BE2C (cell line): ENCODE measurements at regions not wholly inside any gene's neighbourhood (a gene's known extent, or its start where the extent isn't known, plus 50 kb on each side); places are given as distances from the start of the nearest gene placed in this dataset.
"Not testable (repeated sequence)": the region's sequence is repeated elsewhere in the genome, so short reads cannot be mapped to it uniquely, and the experiment has no call there.

ENCODE experiments used
- DNase-seq: peaks from one replicate; pipeline ENCODE4 v3.0.0-alpha.2; 2020
- H3K27me3 ChIP-seq: fragments of 250-450 bp; sonication (Bioruptor Pico); 2 replicates; pipeline ENCODE4 v1.5.1; 2020; ENCODE audit warnings: mild to moderate bottlenecking
- H3K36me3 ChIP-seq: fragments of 250-450 bp; sonication (Bioruptor Pico); 2 replicates; pipeline ENCODE4 v1.5.1; 2020; ENCODE audit warnings: mild to moderate bottlenecking
- H3K4me1 ChIP-seq: fragments of 250-450 bp; sonication (Bioruptor Pico); 2 replicates; pipeline ENCODE4 v1.5.1; 2020
- H3K4me3 ChIP-seq: 2 replicates; pipeline ENCODE4 v1.5.1; 2011; ENCODE audit warnings: low read depth, low read length
- H3K9me3 ChIP-seq: fragments of 250-450 bp; sonication (Bioruptor Pico); 2 replicates; pipeline ENCODE4 v1.5.1; 2020
- TF ChIP-seq, protein P1 (sequence below): IDR thresholded peaks from 2 replicates; pipeline ENCODE4 v1.5.1; 2012; ENCODE audit warnings: mild to moderate bottlenecking, low read depth, low read length

DNA sequence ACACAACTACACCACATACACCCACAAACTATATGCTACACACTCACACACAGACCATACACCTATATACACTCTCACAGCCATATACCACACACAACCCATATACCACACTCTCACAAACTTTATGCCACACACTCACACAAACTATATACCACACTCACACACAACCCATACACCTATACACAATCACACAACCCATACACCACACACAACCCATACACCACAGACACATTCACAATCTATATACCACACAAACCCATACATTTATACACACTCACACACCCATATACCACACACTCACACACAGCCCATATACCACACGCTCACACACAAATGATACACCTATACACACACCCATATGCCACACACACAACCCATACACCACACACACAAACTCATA lies 163.3 kb downstream of the TMEM121 start:
- TF ChIP-seq, protein P1, sequence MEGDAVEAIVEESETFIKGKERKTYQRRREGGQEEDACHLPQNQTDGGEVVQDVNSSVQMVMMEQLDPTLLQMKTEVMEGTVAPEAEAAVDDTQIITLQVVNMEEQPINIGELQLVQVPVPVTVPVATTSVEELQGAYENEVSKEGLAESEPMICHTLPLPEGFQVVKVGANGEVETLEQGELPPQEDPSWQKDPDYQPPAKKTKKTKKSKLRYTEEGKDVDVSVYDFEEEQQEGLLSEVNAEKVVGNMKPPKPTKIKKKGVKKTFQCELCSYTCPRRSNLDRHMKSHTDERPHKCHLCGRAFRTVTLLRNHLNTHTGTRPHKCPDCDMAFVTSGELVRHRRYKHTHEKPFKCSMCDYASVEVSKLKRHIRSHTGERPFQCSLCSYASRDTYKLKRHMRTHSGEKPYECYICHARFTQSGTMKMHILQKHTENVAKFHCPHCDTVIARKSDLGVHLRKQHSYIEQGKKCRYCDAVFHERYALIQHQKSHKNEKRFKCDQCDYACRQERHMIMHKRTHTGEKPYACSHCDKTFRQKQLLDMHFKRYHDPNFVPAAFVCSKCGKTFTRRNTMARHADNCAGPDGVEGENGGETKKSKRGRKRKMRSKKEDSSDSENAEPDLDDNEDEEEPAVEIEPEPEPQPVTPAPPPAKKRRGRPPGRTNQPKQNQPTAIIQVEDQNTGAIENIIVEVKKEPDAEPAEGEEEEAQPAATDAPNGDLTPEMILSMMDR: no peak
- Histone ChIP-seq H3K9me3 (no peaks in the 10 kb centered on the region; the same call in 1 of the 2 replicates), H3K4me3 (no peak overlapping the region), H3K36me3 (no peaks in the 10 kb centered on the region), H3K27me3 (no peaks in the 10 kb centered on the region), H3K4me1 (peaks cover 2% of the 10 kb centered on the region; the same call in 1 of the 2 replicates)
- DNase-seq: no peak

DNA sequence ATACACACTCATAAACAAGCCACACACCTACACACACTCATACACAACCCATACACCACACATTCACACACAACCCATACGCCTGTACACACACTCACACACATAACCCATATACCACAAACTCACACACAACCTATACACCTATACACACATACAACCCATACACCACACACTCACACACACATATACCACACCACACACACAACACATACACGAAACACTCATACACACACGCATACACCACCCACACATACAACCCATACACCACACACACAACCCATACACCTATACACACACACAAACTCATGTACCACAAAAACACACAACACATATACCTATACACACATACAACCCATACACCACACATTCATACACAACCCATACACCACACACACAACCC lies 164.3 kb downstream of the TMEM121 start:
- no peak for DNase-seq
- Histone ChIP-seq H3K36me3 (no peaks in the 10 kb centered on the region), H3K4me3 (no peak overlapping the region), H3K9me3 (no peaks in the 10 kb centered on the region), H3K4me1 (peaks cover 2% of the 10 kb centered on the region; the same call in 1 of the 2 replicates), H3K27me3 (no peaks in the 10 kb centered on the region)
- TF ChIP-seq, protein P1: no peak

DNA sequence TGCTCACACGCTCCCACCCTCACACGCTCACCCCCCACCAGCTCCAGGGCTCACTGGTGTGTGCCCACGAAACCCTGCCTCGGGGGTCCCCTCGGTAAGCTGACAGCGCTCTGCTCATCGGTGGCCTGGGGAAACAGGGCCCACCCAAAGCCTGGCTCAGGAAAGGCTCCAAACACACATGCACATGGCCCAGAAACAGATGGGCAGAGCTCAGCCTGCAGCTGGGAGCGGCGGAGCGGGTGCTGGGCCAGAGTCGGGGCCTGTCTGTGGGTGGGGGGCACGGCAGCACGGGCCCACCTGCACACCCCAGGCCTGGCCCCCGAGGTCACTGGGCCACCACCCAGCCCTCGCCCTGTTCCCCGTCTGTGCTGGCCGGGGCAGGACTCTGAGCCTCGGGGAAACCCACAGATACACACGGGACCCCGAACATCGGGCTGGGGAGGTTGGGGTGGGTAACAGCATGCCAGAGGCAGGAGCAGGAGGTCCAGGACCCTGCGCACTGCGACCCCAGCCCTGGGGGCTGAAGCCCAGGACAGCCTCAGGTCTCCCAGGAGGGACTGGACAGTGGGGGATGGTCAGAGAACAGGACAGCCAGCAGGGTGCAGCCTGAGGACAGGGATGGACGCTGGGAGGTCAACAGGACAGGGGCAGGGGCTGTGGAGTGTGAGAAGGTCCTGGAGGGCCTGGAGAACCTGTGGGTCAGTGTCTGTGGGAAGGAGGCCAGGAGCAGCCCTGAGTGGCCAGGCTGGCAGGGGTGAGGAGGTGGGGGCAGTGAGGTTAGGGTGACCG lies 165.1 kb downstream of the TMEM121 start:
- not testable (repeated sequence) for DNase-seq, H3K4me1 ChIP-seq, H3K36me3 ChIP-seq, H3K27me3 ChIP-seq, H3K9me3 ChIP-seq, H3K4me3 ChIP-seq

DNA sequence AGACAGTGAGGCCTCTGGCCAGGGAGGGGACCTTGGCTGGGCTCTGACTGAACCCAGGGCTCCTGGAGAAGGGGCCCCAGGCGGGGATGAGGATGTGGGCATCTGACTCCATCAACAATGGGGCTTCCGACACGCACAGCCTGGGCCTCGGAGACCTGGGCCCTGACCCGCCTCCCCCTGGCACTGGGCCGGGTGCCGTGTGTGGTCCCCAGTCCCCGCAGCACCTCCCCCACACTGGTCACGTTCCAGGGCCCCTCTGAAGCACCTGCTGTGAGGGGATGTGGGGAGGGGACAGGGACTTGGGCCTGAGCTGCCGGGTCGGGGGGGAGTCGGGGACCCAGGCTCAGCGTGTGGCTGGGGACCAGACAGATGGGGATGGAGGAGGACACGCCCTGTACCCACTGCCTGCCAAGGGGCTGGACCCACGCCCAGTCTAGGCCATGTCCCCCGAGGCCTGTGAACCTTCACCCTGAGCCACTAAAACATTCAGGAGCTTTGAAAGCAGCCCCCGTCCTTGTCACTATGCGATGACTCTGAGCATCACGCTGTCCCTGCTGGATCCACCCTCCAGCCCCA lies 165.8 kb downstream of the TMEM121 start:
- not testable (repeated sequence) for H3K36me3 ChIP-seq, H3K4me3 ChIP-seq, H3K9me3 ChIP-seq, DNase-seq, H3K27me3 ChIP-seq, H3K4me1 ChIP-seq

DNA sequence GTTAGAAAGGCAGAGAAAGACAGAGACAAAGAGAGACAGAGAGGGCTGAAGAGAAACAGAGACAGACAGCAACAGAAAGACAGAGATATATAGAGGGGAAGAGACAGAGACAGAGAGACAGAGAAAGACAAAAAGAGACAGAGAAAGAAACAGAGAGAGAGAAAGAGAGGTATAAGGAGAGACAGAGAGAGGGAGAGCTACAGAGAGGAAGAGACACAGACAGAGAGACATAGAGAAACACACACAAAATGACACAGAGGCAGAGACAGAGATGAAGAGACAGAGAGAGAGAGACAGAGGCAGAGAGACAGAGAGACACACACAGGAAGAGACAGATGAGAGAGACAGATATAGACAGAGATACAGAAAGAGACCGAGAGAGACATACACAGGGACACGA lies 168.6 kb downstream of the TMEM121 start:
- Histone ChIP-seq H3K27me3 (no peaks in the 10 kb centered on the region), H3K36me3 (no peaks in the 10 kb centered on the region), H3K4me3 (no peak overlapping the region), H3K4me1 (no peaks in the 10 kb centered on the region; the same call in 1 of the 2 replicates), H3K9me3 (no peaks in the 10 kb centered on the region)
- no peak for DNase-seq
- TF ChIP-seq, protein P1: no peak

DNA sequence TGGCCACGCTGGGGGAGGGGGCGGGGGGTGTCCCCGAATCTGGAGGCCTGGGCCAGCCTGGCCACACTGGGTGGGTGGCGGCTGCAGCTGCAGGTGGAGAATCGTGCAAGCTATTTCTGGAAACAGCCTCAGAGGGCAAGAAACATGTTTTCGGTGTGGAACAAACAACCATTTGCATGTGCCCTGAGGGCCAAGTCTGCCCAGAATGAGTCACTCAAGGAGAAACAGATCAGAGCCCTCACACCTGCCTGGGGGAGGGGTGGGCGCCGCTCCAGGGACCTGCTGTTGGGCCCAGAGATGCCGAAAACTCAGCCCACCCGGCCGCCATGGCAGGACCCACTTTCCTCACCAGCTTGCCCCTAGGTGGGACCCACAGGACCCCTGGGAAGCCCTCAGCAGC lies 170.0 kb downstream of the TMEM121 start:
- H3K9me3 ChIP-seq, DNase-seq, H3K27me3 ChIP-seq, H3K36me3 ChIP-seq, H3K4me3 ChIP-seq, H3K4me1 ChIP-seq: not testable (repeated sequence)

DNA sequence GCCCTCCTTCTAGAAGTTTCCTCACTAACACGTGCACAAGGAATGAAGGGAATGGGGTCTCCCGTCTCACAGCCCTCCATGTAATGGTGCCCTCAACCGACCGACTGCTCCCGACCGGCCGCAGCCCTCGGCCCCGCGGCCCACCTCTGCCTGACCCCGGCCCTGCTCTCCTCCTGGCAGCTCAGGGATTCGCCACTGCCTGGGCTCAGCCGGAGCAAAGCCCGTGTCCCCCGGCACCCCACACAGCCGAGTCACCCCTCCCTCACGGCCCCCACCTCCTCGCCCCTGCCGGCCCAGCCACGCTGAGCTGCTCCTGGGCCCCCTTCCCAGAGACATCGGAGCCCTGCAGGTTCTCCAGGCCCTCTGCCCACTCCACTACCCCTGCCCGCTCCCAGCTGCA lies 171.0 kb downstream of the TMEM121 start:
- H3K36me3 ChIP-seq, DNase-seq, H3K9me3 ChIP-seq, H3K27me3 ChIP-seq, H3K4me1 ChIP-seq, H3K4me3 ChIP-seq: not testable (repeated sequence)

DNA sequence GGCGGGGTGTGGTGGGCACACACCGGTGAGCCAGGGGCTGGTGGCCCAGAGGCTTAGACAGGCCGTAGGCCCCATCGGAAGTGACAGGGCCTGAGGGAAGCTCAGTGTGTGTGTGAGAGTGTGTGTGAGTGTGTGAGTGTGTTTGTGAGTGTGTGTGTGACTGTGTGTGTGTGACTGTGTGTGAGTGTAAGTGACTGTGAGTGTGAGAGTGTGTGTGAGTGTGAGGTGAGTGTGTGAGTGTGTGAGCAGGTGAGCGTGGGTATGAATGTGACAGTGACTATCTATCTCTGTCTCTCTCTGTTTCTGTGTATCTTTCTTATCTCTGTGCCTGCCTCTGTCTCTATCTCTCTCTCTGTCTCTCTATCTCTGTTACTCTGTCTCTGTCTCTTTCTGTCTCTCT lies 171.6 kb downstream of the TMEM121 start:
- H3K4me3 ChIP-seq, H3K4me1 ChIP-seq, H3K27me3 ChIP-seq, DNase-seq, H3K36me3 ChIP-seq, H3K9me3 ChIP-seq: not testable (repeated sequence)

DNA sequence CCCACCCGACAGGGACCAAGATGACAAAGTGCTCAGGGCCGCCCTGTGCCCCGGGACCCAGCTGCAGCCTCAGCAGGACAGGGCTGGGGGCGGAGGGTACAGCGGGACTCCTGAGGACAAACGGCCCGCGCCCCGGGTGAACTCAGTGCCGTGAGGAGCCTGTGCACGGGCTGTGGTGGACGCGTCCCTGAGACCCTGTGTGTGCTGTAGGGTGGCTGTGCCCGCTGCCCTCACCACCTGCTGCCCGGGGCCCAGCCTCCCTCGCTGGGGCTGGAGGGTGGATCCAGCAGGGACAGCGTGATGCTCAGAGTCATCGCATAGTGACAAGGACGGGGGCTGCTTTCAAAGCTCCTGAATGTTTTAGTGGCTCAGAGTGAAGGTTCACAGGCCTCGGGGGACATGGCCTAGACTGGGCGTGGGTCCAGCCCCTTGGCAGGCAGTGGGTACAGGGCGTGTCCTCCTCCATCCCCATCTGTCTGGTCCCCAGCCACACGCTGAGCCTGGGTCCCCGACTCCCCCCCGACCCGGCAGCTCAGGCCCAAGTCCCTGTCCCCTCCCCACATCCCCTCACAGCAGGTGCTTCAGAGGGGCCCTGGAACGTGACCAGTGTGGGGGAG lies 172.7 kb downstream of the TMEM121 start:
- not testable (repeated sequence) for H3K27me3 ChIP-seq, H3K9me3 ChIP-seq, H3K36me3 ChIP-seq, H3K4me1 ChIP-seq, H3K4me3 ChIP-seq, DNase-seq

DNA sequence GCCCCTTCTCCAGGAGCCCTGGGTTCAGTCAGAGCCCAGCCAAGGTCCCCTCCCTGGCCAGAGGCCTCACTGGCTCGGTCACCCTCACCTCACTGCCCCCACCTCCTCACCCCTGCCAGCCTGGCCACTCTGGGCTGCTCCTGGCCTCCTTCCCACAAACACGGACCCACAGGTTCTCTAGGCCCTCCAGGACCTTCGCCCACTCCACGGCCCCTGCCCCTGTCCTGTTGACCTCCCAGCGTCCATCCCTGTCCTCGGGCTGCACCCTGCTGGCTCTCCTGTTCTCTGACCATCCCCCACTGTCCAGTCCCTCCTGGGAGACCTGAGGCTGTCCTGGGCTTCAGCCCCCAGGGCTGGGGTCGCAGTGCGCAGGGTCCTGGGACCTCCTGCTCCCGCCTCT lies 173.3 kb downstream of the TMEM121 start:
- not testable (repeated sequence) for H3K4me3 ChIP-seq, H3K9me3 ChIP-seq, DNase-seq, H3K27me3 ChIP-seq, H3K36me3 ChIP-seq, H3K4me1 ChIP-seq

DNA sequence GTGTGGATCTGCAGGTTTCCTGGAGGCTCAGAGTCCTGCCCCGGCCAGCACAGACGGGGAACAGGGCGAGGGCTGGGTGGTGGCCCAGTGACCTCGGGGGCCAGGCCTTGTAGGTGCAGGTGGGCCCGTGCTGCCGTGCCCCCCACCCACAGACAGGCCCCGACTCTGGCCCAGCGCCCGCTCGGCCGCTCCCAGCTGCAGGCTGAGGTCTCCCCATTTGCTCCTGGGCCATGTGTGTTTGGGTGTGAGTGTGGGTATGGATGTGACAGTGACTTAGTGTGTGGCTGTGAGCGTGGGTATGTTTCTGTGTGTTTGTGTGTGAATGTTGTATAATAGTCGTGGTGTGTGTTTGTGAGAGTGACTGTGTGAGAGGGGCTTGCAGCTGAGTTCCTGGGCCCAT lies 173.8 kb downstream of the TMEM121 start:
- H3K36me3 ChIP-seq, H3K27me3 ChIP-seq, DNase-seq, H3K9me3 ChIP-seq, H3K4me3 ChIP-seq, H3K4me1 ChIP-seq: not testable (repeated sequence)
